Keratinocyte (primary cell): ENCODE measurements at regions not wholly inside any gene's neighbourhood (a gene's known extent, or its start where the extent isn't known, plus 50 kb on each side); places are given as distances from the start of the nearest gene placed in this dataset.

ENCODE experiments used
- DNase-seq: peaks from one replicate; pipeline ENCODE4 v3.0.0-alpha.2; 2011; ENCODE audit warnings: low read depth, missing footprints, low spot score
- FAIRE-seq: peaks from 2 replicates; lab custom pipeline; 2011; peaks lifted over from hg19 to GRCh38; lab: Jason Lieb, UNC
- H2AFZ ChIP-seq: 2 replicates; pipeline ENCODE4 v1.6.0; 2012; ENCODE audit warnings: low read length, control low read depth, inconsistent platforms; ENCODE audit not compliant: control insufficient read depth
- H3K27ac ChIP-seq: 2 replicates; pipeline ENCODE4 v1.5.1; 2011; ENCODE audit warnings: low read length; ENCODE audit not compliant: control insufficient read depth, insufficient read depth
- H3K27me3 ChIP-seq: 3 replicates; pipeline ENCODE4 v1.6.0; 2011; ENCODE audit warnings: low read length; ENCODE audit not compliant: control insufficient read depth, insufficient read depth; ENCODE audit errors: extremely low read depth
- H3K36me3 ChIP-seq, 2 experiments: 2 replicates in 1 of 2; 3 replicates in 1 of 2; pipeline ENCODE4 v1.5.1; 2011; ENCODE audit warnings: low read length in 2 of 2, mild to moderate bottlenecking in 1 of 2; ENCODE audit not compliant: control insufficient read depth in 2 of 2, insufficient read depth in 2 of 2; ENCODE audit errors: extremely low read depth in 1 of 2
- H3K4me1 ChIP-seq: 3 replicates; pipeline ENCODE4 v1.5.1; 2011; ENCODE audit warnings: low read length; ENCODE audit not compliant: control insufficient read depth, insufficient read depth; ENCODE audit errors: extremely low read depth
- H3K4me2 ChIP-seq: 3 replicates; pipeline ENCODE4 v1.6.0; 2011; ENCODE audit warnings: low read depth, low read length; ENCODE audit not compliant: control insufficient read depth, insufficient read depth; ENCODE audit errors: extremely low read depth
- H3K4me3 ChIP-seq, 3 experiments: fragments of 200-600 bp in 1 of 3; sonication (generic) in 1 of 3; 2 replicates in 2 of 3; 3 replicates in 1 of 3; pipeline ENCODE4 v1.5.1; 2011 to 2016; ENCODE audit warnings: low read length in 3 of 3, mild to moderate bottlenecking in 3 of 3, control low read depth in 2 of 3, inconsistent platforms in 1 of 3, low read depth in 1 of 3, mixed read lengths in 1 of 3, mixed run types in 1 of 3, moderate library complexity in 1 of 3; ENCODE audit not compliant: control insufficient read depth in 2 of 3, insufficient read depth in 2 of 3; ENCODE audit errors: extremely low read depth in 1 of 3
- H3K79me2 ChIP-seq: 2 replicates; pipeline ENCODE4 v1.6.0; 2012; ENCODE audit warnings: low read length; ENCODE audit not compliant: control insufficient read depth, insufficient read depth
- H3K9ac ChIP-seq: 3 replicates; pipeline ENCODE4 v1.6.0; 2011; ENCODE audit warnings: low read length; ENCODE audit not compliant: control insufficient read depth, insufficient read depth; ENCODE audit errors: extremely low read depth
- H3K9me1 ChIP-seq: 3 replicates; pipeline ENCODE4 v1.6.0; 2011; ENCODE audit warnings: low read length; ENCODE audit not compliant: control insufficient read depth, insufficient read depth; ENCODE audit errors: extremely low read depth
- H3K9me3 ChIP-seq: 2 replicates; pipeline ENCODE4 v1.5.1; 2012; ENCODE audit warnings: low read depth, low read length; ENCODE audit not compliant: control insufficient read depth
- H4K20me1 ChIP-seq: 3 replicates; pipeline ENCODE4 v1.6.0; 2011; ENCODE audit warnings: low read length; ENCODE audit not compliant: control insufficient read depth, insufficient read depth; ENCODE audit errors: extremely low read depth
- CTCF ChIP-seq, 3 experiments: IDR thresholded peaks in 1 of 3; conservative IDR thresholded peaks in 1 of 3; optimal IDR thresholded peaks in 1 of 3; 2 replicates in 2 of 3; 3 replicates in 1 of 3; pipeline versions ENCODE3 to v1.5.1; 2011; ENCODE audit warnings: low read length in 3 of 3, mild to moderate bottlenecking in 3 of 3, moderate library complexity in 2 of 3, control low read depth in 1 of 3, inconsistent platforms in 1 of 3; ENCODE audit not compliant: insufficient read depth in 2 of 3; ENCODE audit errors: extremely low read depth in 1 of 3
- EZH2 ChIP-seq: IDR thresholded peaks from one replicate; pipeline ENCODE4 v1.6.1; 2012; ENCODE audit warnings: inconsistent platforms, mild to moderate bottlenecking, low read length, moderate library complexity
- dilution Hi-C: fragments of 300-500 bp; cut with MboI; formaldehyde crosslinking; loops from one replicate; pipeline ENCODE4 v1.7.0; 2020; ENCODE audit warnings: low sequenced_read_pairs; ENCODE audit not compliant: extremely low pct_ligation_motif_present

GRCh38 chr7:115379321-115379720 lies 457.4 kb downstream of the MDFIC start:
- Histone ChIP-seq H3K4me3 (no peak overlapping the region), H3K9ac (no peak overlapping the region), H3K9me1 (no peaks in the 10 kb centered on the region), H3K79me2 (no peaks in the 10 kb centered on the region), H3K36me3 (no peaks in the 10 kb centered on the region), H3K4me1 (no peaks in the 10 kb centered on the region), H3K27me3 (no peaks in the 10 kb centered on the region), H3K4me2 (no peak overlapping the region), H3K9me3 (no peaks in the 10 kb centered on the region), H4K20me1 (no peaks in the 10 kb centered on the region), H3K27ac (no peak overlapping the region), H2AFZ (no peak overlapping the region)
- dilution Hi-C loops = no loop called here
- FAIRE-seq = no peak
- TF ChIP-seq EZH2 (no peak), CTCF (optimal IDR thresholded peaks at IDR 0.05 in 1 of 3, IDR thresholded peaks at IDR 0.05 in 1 of 3, conservative IDR thresholded peaks at IDR 0.05 in 1 of 3; ENCODE audit: extremely low read depth in 1 of 3, insufficient read depth in 2 of 3, low read length in 3 of 3) (no peak)
- no peak for DNase-seq

- Histone ChIP-seq H3K27me3 (no peaks in the 10 kb centered on the region), H3K4me1 (no peaks in the 10 kb centered on the region), H3K27ac (no peak overlapping the region), H3K79me2 (no peaks in the 10 kb centered on the region), H2AFZ (peak overlapping the region; percentile 10), H3K9me1 (no peaks in the 10 kb centered on the region), H3K36me3 (no peaks in the 10 kb centered on the region), H3K9ac (no peak overlapping the region), H4K20me1 (no peaks in the 10 kb centered on the region), H3K9me3 (no peaks in the 10 kb centered on the region), H3K4me3 (no peak overlapping the region), H3K4me2 (no peak overlapping the region)
- dilution Hi-C loops = no loop called here
- TF ChIP-seq EZH2 = no peak
- TF ChIP-seq CTCF (optimal IDR thresholded peaks at IDR 0.05 in 1 of 3, IDR thresholded peaks at IDR 0.05 in 1 of 3, conservative IDR thresholded peaks at IDR 0.05 in 1 of 3; ENCODE audit: extremely low read depth in 1 of 3, insufficient read depth in 2 of 3, low read length in 3 of 3) = no peak
- DNase-seq = no peak
- no peak for FAIRE-seq
Observed at GRCh38 chr7:115368998-115369397, 447.1 kb downstream of the MDFIC start.
